Left lobe of liver (tissue), 2 donors: ENCODE measurements at regions not wholly inside any gene's neighbourhood (a gene's known extent, or its start where the extent isn't known, plus 50 kb on each side); places are given as distances from the start of the nearest gene placed in this dataset.
"Not testable (repeated sequence)": the region's sequence is repeated elsewhere in the genome, so short reads cannot be mapped to it uniquely, and the experiment has no call there.

ENCODE experiments used
- ATAC-seq: fragments of 200-7000 bp; cut with Tn5 transposase; one replicate; pipeline ENCODE4 v1.9.1; 2020; ENCODE audit warnings: mild to moderate bottlenecking, moderate library complexity
- DNase-seq: peaks from one replicate; pipeline ENCODE4 v3.0.0-alpha.2; 2020; ENCODE audit warnings: low spot score
- donor health status: DM: no; HTN: no; CAD: no; lungs with moderate emphysema.
- donor health status: DM: no; HTN: yes; CAD: no.

DNA sequence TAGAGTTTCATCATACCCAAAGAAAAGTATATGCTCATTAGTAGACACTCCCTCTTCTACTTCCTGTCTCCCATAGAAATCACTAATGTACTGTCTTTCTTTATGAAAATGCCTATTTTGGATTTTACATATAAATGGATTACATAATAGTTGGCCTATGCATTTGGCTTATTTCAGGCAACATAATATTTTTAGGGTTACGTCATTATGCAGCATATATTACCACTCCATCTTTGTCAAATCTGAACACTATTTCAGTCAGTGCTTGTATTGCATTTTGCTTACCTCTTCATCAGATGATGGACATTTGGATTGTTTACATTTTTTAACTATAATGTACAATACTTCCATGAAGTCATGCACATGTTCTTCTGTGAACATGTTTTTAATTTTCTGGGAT is 1406.1 kb downstream of the LRFN5 start:
- DNase-seq (no peak), ATAC-seq (no peak)

GRCh38 chr14:43005807-43006206 is 1399.1 kb downstream of the LRFN5 start:
- ATAC-seq (no peak), DNase-seq (no peak)

GRCh38 chr14:43003845-43004244 is 1397.2 kb downstream of the LRFN5 start:
- ATAC-seq = no peak
- no peak for DNase-seq

DNA sequence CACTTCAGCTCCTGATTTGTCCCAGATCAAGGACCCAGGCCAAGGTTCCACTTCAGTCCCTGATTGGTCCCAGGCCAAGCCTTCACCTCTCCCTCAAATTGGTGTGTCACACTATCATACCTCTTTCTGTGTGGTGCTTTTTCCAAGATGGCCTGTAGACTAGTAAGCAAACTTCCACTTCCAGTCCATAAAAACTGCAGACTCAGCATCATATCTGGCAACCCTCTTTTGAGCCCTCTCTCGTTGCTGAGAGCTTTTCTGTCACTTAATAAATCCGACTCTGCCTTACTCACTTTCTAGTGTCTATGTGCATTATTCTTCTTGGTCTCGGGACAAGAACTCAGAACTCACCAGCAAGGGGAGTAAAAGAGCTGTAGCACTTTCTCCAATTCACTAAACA is 1395.1 kb downstream of the LRFN5 start:
- DNase-seq (no peak), ATAC-seq (no peak)

GRCh38 chr14:42994051-42994736 is 1387.5 kb downstream of the LRFN5 start:
- ATAC-seq = no peak
- DNase-seq = no peak

DNA sequence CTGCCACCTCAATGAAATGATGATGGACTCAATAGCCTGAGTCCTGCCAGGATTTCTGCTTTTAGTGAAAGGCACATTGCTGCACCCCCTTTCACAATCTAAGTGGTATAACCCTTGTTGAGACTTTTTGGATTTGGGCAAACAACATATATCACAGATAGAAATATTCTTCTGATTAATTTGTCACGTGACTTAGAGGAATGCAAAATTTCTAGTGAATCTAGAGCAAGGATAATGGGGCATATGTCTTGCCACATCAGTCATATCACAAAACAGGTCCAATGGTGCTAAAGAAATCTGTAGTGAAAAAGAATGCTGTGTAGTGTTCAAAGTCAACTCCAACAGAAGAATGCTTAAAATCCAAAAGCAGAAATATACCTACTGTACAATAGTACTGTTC is 1386.3 kb downstream of the LRFN5 start:
- ATAC-seq (no peak), DNase-seq (no peak)

DNA sequence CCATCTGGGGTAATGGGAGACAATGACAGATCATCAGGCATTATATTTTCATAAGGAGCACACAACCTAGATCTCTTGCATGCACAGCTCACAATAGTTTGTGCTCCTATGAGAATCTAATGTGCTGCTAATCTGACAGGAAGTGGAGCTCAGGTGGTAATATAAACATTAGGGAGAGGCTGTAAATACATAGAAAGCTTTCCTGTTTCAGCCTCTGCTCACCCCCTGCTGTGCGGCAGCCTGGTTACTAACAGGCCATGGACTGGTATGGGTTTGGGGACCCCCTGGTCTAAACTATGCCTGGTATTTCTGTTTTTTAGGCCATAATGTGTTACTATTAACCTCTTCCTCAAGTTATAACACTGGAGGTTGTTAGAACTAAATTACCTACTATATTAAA is 1373.7 kb downstream of the LRFN5 start:
- ATAC-seq = no peak
- no peak for DNase-seq

DNA sequence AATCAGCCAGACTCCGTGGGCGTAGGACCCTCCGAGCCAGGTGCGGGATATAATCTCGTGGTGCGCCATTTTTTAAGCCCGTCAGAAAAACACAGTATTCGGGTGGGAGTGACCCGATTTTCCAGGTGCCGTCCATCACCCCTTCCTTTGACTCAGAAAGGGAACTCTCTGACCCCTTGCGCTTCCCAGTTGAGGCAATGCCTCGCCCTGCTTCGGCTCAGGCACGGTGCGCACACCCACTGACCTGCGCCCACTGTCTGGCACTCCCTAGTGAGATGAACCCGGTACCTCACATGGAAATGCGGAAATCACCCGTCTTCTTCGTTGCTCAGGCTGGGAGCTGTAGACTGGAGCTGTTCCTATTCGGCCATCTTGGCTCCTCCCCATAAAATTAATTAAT is 1366.5 kb downstream of the LRFN5 start:
- DNase-seq, ATAC-seq: not testable (repeated sequence)

DNA sequence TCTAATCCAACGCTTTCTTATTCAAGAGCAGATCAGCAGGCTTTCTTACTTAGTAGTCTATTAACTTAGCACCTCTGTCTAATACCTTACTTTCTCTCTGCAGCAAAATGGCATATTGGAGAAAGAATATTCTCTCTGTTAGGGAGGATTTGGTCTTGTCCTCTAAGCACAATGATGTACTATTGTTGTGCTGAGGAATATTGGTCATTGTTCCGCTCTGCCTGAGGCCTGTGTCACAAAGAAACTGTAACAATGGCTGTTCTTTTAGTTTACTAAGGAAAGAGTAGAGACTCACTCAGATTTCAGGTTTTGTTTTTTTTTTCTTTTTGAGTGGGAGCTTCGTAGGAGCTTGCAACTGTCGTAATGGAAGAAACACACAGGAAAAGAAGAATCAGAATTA is 1358.8 kb downstream of the LRFN5 start:
- ATAC-seq (no peak), DNase-seq (no peak)

GRCh38 chr14:42961509-42961908 is 1354.8 kb downstream of the LRFN5 start:
- ATAC-seq (no peak), DNase-seq (no peak)

DNA sequence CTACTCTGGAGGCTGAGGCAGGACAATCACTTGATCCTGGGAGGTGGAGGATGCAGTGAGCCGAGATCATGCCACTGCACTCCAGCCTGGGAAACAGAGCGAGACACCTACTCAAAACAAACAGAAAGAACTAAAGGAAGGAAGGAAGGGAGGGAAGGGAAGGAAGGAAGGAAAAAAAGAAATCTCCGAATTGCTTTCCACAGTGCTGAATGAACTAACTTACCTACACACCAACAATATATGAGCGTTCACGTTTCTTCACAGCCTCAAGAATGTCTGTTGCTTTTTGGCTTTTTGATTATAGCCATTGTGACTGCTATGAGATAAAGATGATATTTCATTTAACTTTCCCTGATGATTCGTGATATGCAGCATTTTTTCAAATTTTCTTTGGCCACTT is 1343.7 kb downstream of the LRFN5 start:
- DNase-seq (no peak), ATAC-seq (no peak)

GRCh38 chr14:42947991-42948390 is 1341.3 kb downstream of the LRFN5 start:
- DNase-seq = no peak
- ATAC-seq = no peak

GRCh38 chr14:42944284-42944683 is 1337.6 kb downstream of the LRFN5 start:
- no peak for ATAC-seq
- DNase-seq = no peak

- ATAC-seq = no peak
- DNase-seq = no peak
Observed at GRCh38 chr14:42931308-42931707, 1324.6 kb downstream of the LRFN5 start.

- no peak for ATAC-seq
- DNase-seq = no peak
Observed at GRCh38 chr14:42929806-42930480, 1323.3 kb downstream of the LRFN5 start.

- no peak for DNase-seq
- no peak for ATAC-seq
Observed at GRCh38 chr14:42927313-42927712, 1320.6 kb downstream of the LRFN5 start.

DNA sequence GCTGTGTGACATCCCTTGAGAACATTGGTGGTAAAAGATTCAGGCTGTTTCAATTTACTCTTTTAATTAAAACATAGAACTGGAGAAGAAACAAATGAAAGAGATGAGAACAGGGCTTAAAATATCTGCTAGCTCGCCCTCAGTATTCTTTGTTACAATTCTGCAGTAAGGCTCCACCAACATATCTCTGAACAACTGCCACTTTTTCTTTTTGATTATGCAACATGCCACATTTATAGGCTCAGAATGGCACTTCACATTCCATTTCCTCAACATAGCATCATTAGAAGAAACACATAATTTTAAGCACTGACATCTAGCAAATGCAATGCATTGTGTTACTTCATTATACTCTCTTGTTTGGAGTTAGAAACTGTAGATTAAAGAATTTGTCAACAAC is 1315.2 kb downstream of the LRFN5 start:
- ATAC-seq = no peak

DNA sequence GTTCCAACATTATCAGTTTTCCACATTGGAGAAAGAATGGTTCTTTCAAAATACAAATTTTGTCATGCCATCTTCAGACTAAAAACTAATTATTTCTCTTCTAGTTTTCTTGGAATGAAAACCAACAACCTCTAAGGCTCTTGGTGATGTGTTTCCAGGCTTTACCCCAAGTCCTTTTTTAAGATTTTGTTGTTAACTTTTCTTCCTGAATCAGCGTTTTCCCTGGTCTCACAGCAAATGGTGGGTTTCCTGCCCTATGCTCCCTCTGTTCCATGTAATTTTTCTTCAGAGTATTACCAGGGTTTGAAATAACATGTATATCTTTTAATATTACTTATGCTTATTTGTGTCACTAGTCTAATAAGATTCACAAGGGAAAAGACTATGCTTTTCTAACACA is 1311.9 kb downstream of the LRFN5 start:
- no peak for ATAC-seq
- DNase-seq = no peak

More for the DNA sequence above, 1315.2 kb downstream of the LRFN5 start:
- no peak for DNase-seq

- DNase-seq = no peak
- peak; percentile 51 for ATAC-seq
Observed at GRCh38 chr14:42911642-42912041, 1305.0 kb downstream of the LRFN5 start.

DNA sequence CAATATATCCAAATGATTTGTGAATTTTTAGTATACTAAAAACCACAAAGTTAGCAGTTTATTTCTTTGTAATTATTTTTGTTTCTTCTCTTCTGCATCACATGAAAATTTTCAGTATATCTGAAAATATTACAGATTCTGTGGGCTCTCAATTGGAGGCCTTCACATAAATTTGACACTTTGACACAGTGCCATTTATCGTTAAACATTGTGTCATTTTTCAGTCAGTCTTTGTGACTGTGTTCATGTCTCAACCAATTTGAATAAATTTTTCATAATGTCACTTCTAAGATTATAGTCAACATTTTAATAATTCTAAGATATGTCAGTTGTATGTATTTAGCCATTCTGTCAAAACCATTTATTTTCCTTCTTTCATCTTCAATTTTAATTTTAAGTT is 1303.0 kb downstream of the LRFN5 start:
- no peak for DNase-seq
- no peak for ATAC-seq

DNA sequence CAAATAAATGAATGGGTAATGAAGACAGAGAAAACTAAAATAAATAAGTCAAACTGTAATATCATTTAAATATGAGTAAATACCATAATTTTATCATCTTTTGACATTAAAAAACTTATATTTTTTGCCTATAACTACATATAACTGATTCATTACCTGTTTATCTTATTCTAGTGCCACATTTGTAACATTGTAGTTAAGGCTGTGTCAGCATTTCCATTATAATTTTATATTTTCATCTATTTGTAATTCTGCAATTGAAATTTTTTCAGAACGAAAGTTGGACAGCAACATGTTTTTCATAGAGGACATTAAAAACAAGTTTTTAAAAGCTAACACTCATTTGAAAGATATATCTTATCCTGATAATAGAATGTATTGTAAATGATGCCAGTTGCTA is 1286.5 kb downstream of the LRFN5 start:
- DNase-seq = no peak
- no peak for ATAC-seq

GRCh38 chr14:42884100-42884499 is 1277.4 kb downstream of the LRFN5 start:
- DNase-seq (no peak), ATAC-seq (no peak)

DNA sequence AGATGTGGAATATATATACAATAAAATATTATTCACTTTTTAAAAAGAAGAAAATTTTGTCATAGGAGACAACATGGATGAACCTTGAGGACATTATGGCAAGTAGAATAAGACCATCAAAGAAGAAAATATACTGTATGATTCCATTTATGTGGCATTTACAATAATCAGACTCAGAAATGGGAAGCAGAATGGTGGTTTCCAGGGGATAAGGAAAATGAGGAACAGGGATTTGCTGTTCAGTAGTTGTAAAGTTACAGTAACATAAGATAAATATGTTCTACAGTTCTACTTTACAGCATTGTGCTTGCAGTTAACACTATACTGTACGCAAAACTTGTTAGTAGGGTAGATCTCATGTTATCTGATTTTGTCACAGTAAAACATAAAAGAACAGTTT is 1271.0 kb downstream of the LRFN5 start:
- no peak for DNase-seq
- no peak for ATAC-seq
